Large intestine (tissue), 3 donors: ENCODE measurements at regions not wholly inside any gene's neighbourhood (a gene's known extent, or its start where the extent isn't known, plus 50 kb on each side); places are given as distances from the start of the nearest gene placed in this dataset.

ENCODE experiments used
- DNase-seq, 2 donors: peaks; one replicate each; pipeline versions ENCODE4 v3.0.0 to v3.0.0-alpha.2; 2013
- H3K27ac ChIP-seq: one replicate; pipeline ENCODE4 v1.5.1; 2013; ENCODE audit warnings: low read length
- H3K27me3 ChIP-seq: 2 replicates; pipeline ENCODE4 v1.6.1; 2013; ENCODE audit warnings: low read length; ENCODE audit not compliant: control insufficient read depth, insufficient read depth
- H3K36me3 ChIP-seq: 2 replicates; pipeline ENCODE4 v1.6.1; 2013; ENCODE audit warnings: low read length; ENCODE audit not compliant: control insufficient read depth, insufficient read depth
- H3K4me1 ChIP-seq: one replicate; pipeline ENCODE4 v1.6.1; 2013; ENCODE audit warnings: low read length; ENCODE audit not compliant: control insufficient read depth, insufficient read depth
- H3K4me3 ChIP-seq: one replicate; pipeline ENCODE4 v1.5.1; 2013; ENCODE audit warnings: low read length
- H3K9me3 ChIP-seq: one replicate; pipeline ENCODE4 v1.6.1; 2013; ENCODE audit warnings: mild to moderate bottlenecking, low read depth, low read length, moderate library complexity; ENCODE audit not compliant: control insufficient read depth
- WGBS: methylation state at CpG from one replicate; pipeline ENCODE4 v1.1.5; 2013; ENCODE audit warnings: low lambda C conversion rate; ENCODE audit not compliant: insufficient coverage; 5-methylcytosine and 5-hydroxymethylcytosine counted together

GRCh38 chr5:84696651-84697050 is 312.0 kb upstream of the EDIL3 start:
- no CpG with 5 or more reads among the region's 2 CpGs for WGBS
- Histone ChIP-seq H3K4me1 (no peaks in the 10 kb centered on the region), H3K36me3 (no peaks in the 10 kb centered on the region)

GRCh38 chr5:84695330-84695729 is 310.6 kb upstream of the EDIL3 start:
- no CpG with 5 or more reads among the region's 3 CpGs for WGBS
- Histone ChIP-seq H3K36me3 (no peaks in the 10 kb centered on the region), H3K27ac (no peak overlapping the region), H3K4me1 (no peaks in the 10 kb centered on the region), H3K9me3 (no peaks in the 10 kb centered on the region), H3K27me3 (no peaks in the 10 kb centered on the region), H3K4me3 (no peak overlapping the region)
- no peak for DNase-seq

More at GRCh38 chr5:84696651-84697050, 312.0 kb upstream of the EDIL3 start:
- DNase-seq = no peak
- Histone ChIP-seq H3K27ac (no peak overlapping the region), H3K4me3 (no peak overlapping the region), H3K9me3 (no peaks in the 10 kb centered on the region), H3K27me3 (no peaks in the 10 kb centered on the region)

DNA sequence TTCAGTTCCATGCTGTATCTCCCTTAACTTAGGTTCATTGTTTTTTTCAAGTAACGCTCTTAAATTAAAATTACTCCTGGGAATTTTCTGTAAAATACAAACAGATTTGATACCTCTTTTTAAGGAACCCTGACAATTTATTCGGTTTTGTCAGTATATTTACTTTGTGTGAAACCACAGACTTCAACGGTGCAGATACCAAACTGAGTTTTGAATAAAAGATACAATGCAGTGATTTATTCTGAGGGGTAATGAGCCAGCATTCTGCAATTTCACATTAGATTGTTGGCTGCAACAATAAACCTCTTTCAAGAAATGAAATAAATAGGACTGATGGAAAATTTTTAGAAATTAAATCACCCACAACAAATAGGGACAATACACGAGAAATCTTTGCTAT is 308.6 kb upstream of the EDIL3 start:
- Histone ChIP-seq H3K27ac (no peak overlapping the region), H3K36me3 (no peaks in the 10 kb centered on the region), H3K27me3 (no peaks in the 10 kb centered on the region), H3K4me1 (no peaks in the 10 kb centered on the region), H3K4me3 (no peak overlapping the region), H3K9me3 (no peaks in the 10 kb centered on the region)
- WGBS = 100% methylated on average over 1 of the region's 4 CpGs
- DNase-seq = no peak

GRCh38 chr5:84688566-84688965 is 303.9 kb upstream of the EDIL3 start:
- no peak for DNase-seq
- WGBS = 100% methylated on average over 1 of the region's 3 CpGs
- Histone ChIP-seq H3K4me3 (no peak overlapping the region), H3K4me1 (no peaks in the 10 kb centered on the region), H3K9me3 (no peaks in the 10 kb centered on the region), H3K27me3 (no peaks in the 10 kb centered on the region), H3K36me3 (no peaks in the 10 kb centered on the region), H3K27ac (no peak overlapping the region)

- Histone ChIP-seq H3K27ac (no peak overlapping the region), H3K27me3 (no peaks in the 10 kb centered on the region), H3K4me1 (no peaks in the 10 kb centered on the region), H3K4me3 (no peak overlapping the region), H3K36me3 (no peaks in the 10 kb centered on the region), H3K9me3 (no peaks in the 10 kb centered on the region)
- no peak for DNase-seq
- 73% methylated on average over 4 of the region's 6 CpGs for WGBS
These were observed 300.6 kb upstream of the EDIL3 start for GRCh38 chr5:84685121-84685894.

- Histone ChIP-seq H3K9me3 (no peaks in the 10 kb centered on the region), H3K27ac (no peak overlapping the region), H3K4me3 (no peak overlapping the region), H3K36me3 (no peaks in the 10 kb centered on the region), H3K4me1 (no peaks in the 10 kb centered on the region), H3K27me3 (no peaks in the 10 kb centered on the region)
- WGBS = no CpG with 5 or more reads among the region's 2 CpGs
- DNase-seq = no peak
These were observed 298.9 kb upstream of the EDIL3 start for GRCh38 chr5:84683594-84683993.

DNA sequence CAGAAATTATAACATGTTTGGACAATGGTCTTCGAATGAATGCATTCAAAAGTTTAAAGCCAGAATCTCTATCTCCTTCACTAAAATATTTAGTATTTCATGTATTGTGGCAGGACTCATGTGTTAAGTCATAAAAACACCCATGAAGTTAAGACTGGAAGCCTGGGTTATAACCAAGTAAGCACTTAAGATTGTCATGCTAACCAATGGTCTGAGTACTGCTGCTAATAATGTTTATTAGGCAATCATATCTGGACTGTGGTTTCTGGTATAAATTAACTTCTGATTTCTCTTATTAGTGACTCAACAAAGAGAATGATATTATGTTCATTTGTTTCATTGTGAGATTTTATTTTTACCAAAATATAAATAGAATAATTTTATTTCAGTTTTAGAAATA is 297.9 kb upstream of the EDIL3 start:
- DNase-seq = no peak
- H3K4me3 ChIP-seq = no peak overlapping the region
- no peak overlapping the region for H3K27ac ChIP-seq
- no peaks in the 10 kb centered on the region for H3K27me3 ChIP-seq
- WGBS = 100% methylated on average over 1 of the region's 1 CpG
- no peaks in the 10 kb centered on the region for H3K4me1 ChIP-seq
- no peaks in the 10 kb centered on the region for H3K36me3 ChIP-seq
- no peaks in the 10 kb centered on the region for H3K9me3 ChIP-seq

DNA sequence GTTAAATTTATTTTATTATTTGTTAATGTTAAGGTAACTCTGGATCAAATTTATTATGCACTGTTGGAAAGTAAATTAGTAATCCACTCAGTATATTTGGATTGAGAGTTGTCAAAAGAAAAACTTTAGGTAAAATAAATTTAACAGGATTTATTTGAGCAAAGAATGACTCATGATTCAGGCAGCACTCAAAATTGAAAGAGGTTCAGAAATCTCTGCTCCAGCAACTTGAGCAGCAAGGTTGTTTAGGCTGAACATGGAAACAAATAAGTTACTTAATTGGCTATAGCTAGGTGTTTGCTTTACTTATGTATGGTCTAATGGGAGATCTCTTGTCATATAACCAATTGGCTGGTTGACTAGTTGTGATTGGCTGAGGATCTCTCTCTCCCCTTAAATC is 296.2 kb upstream of the EDIL3 start:
- Histone ChIP-seq H3K9me3 (no peaks in the 10 kb centered on the region), H3K4me1 (no peaks in the 10 kb centered on the region), H3K27ac (no peak overlapping the region), H3K36me3 (no peaks in the 10 kb centered on the region), H3K27me3 (no peaks in the 10 kb centered on the region), H3K4me3 (no peak overlapping the region)
- no peak for DNase-seq

DNA sequence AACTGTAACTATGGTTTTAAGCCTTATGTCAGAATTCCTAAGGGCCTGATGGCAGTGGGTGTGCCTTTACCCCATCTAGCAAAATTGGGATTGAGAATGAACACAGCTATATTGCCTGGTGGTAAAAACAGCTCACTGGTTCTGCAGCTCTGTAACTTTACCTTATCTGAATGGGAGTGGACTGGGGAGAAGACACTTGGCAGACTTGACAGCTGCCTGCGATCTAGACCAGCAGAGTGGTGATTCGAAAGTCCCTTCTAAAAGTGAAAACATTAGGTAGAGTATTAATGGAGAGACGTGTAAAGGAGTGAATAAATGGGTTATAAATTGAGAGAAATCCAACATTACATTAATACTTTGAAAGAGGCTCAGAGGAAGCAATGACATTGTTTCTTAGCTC is 289.1 kb upstream of the EDIL3 start:
- Histone ChIP-seq H3K27me3 (no peaks in the 10 kb centered on the region), H3K4me3 (no peak overlapping the region), H3K36me3 (no peaks in the 10 kb centered on the region), H3K9me3 (no peaks in the 10 kb centered on the region), H3K27ac (no peak overlapping the region), H3K4me1 (no peaks in the 10 kb centered on the region)
- DNase-seq = no peak
- 88% methylated on average over 3 of the region's 3 CpGs for WGBS

- Histone ChIP-seq H3K27me3 (no peaks in the 10 kb centered on the region), H3K27ac (no peak overlapping the region), H3K9me3 (no peaks in the 10 kb centered on the region), H3K4me1 (no peaks in the 10 kb centered on the region), H3K4me3 (no peak overlapping the region), H3K36me3 (no peaks in the 10 kb centered on the region)
- 94% methylated on average over 2 of the region's 3 CpGs for WGBS
- no peak for DNase-seq
These were observed 282.9 kb upstream of the EDIL3 start for GRCh38 chr5:84667576-84667975.

DNA sequence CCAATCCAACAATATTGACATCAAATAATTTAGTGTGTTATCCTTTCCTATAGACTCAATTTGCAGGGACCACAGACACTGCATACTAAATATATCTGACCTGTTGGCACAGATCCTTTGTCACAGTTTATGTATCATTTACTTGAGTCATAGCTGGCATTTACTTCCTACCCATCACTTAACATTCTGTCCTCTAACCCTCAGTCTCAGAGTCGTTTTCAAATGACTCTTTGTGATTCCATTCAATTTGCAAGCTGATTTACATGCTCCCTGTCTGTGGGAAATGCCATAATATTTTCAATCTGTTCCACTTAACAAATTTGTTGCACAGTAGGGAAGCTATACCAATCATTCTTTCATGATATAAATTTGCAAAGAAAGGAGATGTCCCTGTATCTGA is 265.7 kb upstream of the EDIL3 start:
- Histone ChIP-seq H3K9me3 (peaks cover 3% of the 10 kb centered on the region), H3K36me3 (no peaks in the 10 kb centered on the region), H3K27me3 (no peaks in the 10 kb centered on the region), H3K27ac (no peak overlapping the region), H3K4me1 (no peaks in the 10 kb centered on the region), H3K4me3 (no peak overlapping the region)
- DNase-seq = no peak
- 40% methylated on average over 1 of the region's 1 CpG for WGBS
